ENCODE measurements at regions not wholly inside any gene's neighbourhood (a gene's known extent, or its start where the extent isn't known, plus 50 kb on each side); places are given as distances from the start of the nearest gene placed in this dataset.

- no peak for TF ChIP-seq CTCF (IDR thresholded peaks at IDR 0.05)
- TF ChIP-seq EZH2 (IDR thresholded peaks at IDR 0.05; ENCODE audit: borderline replicate concordance, insufficient read depth, low read depth, low read length, poor library complexity, severe bottlenecking): no peak
Measured at GRCh38 chr13:55560331-55560730, 1580.4 kb upstream of the PRR20A start.

Measured in B cell (primary cell).